Left lung (tissue), 4 donors: ENCODE measurements at regions not wholly inside any gene's neighbourhood (a gene's known extent, or its start where the extent isn't known, plus 50 kb on each side); places are given as distances from the start of the nearest gene placed in this dataset.

Experiments used
- ATAC-seq: fragments of 200-7000 bp; cut with Tn5 transposase; one replicate; pipeline ENCODE4 v1.9.1; 2020; ENCODE audit warnings: moderate library complexity
- DNase-seq, 4 donors: peaks; one replicate each; pipeline ENCODE4 v3.0.0-alpha.2; 2013 to 2020
- H3K27ac ChIP-seq, 2 donors: fragments of 200-600 bp; sonication (generic) in 1 of 2; one replicate each; pipeline versions ENCODE4 v1.5.0 to v1.8.0; 2020 to 2021
- H3K27me3 ChIP-seq, 2 donors: fragments of 200-600 bp; sonication (generic) in 1 of 2; one replicate each; pipeline versions ENCODE4 v1.5.0 to v1.8.0; 2020 to 2021
- H3K36me3 ChIP-seq, 2 donors: fragments of 200-600 bp; sonication (generic) in 1 of 2; one replicate each; pipeline versions ENCODE4 v1.5.0 to v1.8.0; 2020 to 2021
- H3K4me1 ChIP-seq, 2 donors: fragments of 200-600 bp; one replicate each; pipeline ENCODE4 v1.8.0; 2021
- H3K4me3 ChIP-seq, 2 donors: fragments of 200-600 bp; sonication (generic) in 1 of 2; one replicate each; pipeline versions ENCODE4 v1.5.0 to v1.8.0; 2020 to 2021; ENCODE audit warnings: mild to moderate bottlenecking in 1 of 2
- H3K9me3 ChIP-seq, 2 donors: fragments of 200-600 bp; sonication (generic) in 1 of 2; one replicate each; pipeline versions ENCODE4 v1.5.0 to v1.8.0; 2020 to 2021
- intact Hi-C, 2 donors: fragments of 100-400 bp; cut with DNase I; formaldehyde crosslinking; loops; one replicate each; pipeline versions ENCODE4 v1.11.2 to v1.14.2; 2022
- TF ChIP-seq, protein P1 (sequence below), 2 donors: fragments of 200-600 bp; sonication (generic) in 1 of 2; IDR thresholded peaks; one replicate each; pipeline versions ENCODE4 v1.5.0 to v1.8.0; 2021; ENCODE audit warnings: antibody characterized with exemption in 2 of 2
- donor health status: DM: no; HTN: yes; CAD: no.
- donor health status: DM: no; HTN: no; CAD: no.

DNA sequence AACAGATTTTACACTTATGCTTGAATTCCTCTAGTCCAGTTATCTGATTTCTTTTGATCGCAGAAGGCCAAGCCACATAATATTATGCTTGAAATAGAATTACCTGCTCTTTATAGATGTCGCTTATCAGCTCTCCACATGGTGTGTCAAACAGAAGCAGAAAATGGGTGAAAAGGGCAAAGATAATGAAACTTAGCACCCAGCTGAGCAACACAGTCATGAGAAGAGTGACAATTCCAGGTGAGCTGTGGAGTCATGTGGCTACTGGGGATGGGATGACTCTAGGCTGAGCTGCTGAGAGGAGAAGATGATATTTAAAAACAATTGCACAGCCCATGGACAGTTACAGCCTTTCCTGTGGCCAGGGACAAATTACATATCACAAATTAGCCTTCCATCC lies 398.7 kb upstream of the PDZRN3 start:
- DNase-seq (no peak), ATAC-seq (no peak)
- no peak overlapping the region for H3K4me3 ChIP-seq
- intact Hi-C loops = no loop called here
- no peak overlapping the region for H3K27ac ChIP-seq
- no peaks in the 10 kb centered on the region for H3K4me1 ChIP-seq
- no peaks in the 10 kb centered on the region for H3K9me3 ChIP-seq
- TF ChIP-seq, protein P1, sequence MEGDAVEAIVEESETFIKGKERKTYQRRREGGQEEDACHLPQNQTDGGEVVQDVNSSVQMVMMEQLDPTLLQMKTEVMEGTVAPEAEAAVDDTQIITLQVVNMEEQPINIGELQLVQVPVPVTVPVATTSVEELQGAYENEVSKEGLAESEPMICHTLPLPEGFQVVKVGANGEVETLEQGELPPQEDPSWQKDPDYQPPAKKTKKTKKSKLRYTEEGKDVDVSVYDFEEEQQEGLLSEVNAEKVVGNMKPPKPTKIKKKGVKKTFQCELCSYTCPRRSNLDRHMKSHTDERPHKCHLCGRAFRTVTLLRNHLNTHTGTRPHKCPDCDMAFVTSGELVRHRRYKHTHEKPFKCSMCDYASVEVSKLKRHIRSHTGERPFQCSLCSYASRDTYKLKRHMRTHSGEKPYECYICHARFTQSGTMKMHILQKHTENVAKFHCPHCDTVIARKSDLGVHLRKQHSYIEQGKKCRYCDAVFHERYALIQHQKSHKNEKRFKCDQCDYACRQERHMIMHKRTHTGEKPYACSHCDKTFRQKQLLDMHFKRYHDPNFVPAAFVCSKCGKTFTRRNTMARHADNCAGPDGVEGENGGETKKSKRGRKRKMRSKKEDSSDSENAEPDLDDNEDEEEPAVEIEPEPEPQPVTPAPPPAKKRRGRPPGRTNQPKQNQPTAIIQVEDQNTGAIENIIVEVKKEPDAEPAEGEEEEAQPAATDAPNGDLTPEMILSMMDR (IDR thresholded peaks at IDR 0.05) = no peak
- H3K27me3 ChIP-seq = no peaks in the 10 kb centered on the region
- no peaks in the 10 kb centered on the region for H3K36me3 ChIP-seq

DNA sequence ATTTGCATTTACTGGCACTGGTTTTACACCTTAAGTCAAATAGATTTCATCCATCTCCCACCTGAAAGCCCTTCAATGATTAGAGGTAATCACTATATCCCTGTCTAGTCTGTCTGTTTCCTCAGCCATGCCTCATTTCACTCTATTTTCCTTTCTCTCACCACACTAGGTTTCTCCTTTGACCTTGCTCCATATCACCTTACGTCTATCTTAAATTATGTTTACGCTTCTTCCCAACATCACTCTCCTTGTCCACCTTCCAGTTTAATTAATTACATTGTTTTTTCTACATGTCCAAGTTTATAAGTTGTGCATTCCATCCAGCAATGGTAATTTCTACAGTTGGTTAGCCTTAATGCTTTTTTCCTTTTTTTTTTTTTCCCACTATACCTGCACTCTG lies 396.7 kb upstream of the PDZRN3 start:
- TF ChIP-seq, protein P1 (IDR thresholded peaks at IDR 0.05) = no peak
- intact Hi-C loops = no loop called here

DNA sequence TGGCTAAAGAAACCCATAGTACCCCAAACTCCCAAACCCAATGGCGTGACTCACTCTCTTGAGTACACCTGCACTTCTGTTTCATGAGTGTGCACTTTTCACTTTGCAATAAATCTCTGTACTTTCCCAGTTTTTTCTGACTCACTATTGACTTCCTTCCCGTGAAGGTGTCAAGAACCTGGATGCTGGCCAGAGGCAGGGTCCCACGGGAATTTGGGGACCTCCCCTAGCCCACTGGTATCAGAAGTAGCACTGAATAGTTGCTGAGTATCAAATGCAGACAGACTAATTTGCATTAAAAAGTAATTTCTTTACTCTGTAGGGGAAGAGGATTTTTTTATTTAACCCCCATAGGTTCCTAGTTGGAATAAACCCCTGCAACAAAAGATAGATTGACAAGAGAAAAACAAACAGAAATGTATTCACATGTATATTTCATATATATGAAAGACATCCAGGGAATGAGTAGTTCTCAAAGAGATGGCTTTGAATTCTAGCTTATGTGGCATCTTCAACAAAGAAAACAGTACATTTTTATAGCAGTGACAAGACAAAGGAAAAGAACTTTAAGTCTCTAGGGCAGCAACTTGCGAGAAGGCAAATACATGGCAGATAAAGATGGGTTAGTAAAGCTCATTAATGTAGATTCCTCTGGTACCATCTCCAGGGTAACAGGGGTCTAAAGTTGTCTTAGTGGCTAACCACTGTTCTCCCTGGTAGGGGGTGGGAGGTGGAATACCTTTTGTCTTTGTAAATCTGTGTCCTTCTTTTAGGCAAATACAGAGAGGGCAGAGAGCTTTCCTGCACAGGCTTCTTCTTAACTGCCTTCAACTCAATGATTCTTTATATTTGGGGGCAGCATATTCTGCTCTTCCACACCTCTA lies 385.5 kb upstream of the PDZRN3 start:
- H3K27ac ChIP-seq = no peak overlapping the region
- H3K27me3 ChIP-seq = no peaks in the 10 kb centered on the region
- DNase-seq (no peak), ATAC-seq (no peak)
- no peak overlapping the region for H3K4me3 ChIP-seq
- no peaks in the 10 kb centered on the region for H3K4me1 ChIP-seq
- intact Hi-C loops = no loop called here
- no peaks in the 10 kb centered on the region for H3K9me3 ChIP-seq
- no peaks in the 10 kb centered on the region for H3K36me3 ChIP-seq
- TF ChIP-seq, protein P1 (IDR thresholded peaks at IDR 0.05) = no peak

More for the DNA sequence above, 396.7 kb upstream of the PDZRN3 start:
- Histone ChIP-seq H3K4me3 (no peak overlapping the region), H3K9me3 (no peaks in the 10 kb centered on the region), H3K27me3 (no peaks in the 10 kb centered on the region), H3K36me3 (no peaks in the 10 kb centered on the region), H3K27ac (no peak overlapping the region), H3K4me1 (no peaks in the 10 kb centered on the region)
- ATAC-seq (no peak), DNase-seq (no peak)

DNA sequence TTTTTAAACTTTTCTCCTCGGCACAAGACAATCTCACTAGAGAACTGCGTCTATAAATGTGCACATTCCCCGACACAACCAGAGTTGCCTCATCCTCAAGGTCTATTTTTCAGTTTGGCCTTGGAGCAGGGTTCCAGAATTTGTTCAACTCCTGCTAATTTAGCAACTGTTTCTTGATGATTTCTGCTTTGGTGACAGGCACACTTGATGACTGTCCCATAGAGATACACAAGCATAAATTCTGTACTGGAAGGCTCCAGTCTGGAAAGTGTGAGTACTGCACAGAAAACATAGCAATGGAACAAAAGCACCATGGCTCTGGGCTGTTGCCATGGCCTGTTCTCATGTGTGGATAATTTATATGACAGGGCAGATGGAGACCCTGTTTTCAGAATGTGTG lies 379.6 kb upstream of the PDZRN3 start:
- Histone ChIP-seq H3K4me1 (no peaks in the 10 kb centered on the region), H3K27ac (no peak overlapping the region), H3K36me3 (no peaks in the 10 kb centered on the region), H3K9me3 (no peaks in the 10 kb centered on the region), H3K27me3 (no peaks in the 10 kb centered on the region), H3K4me3 (no peak overlapping the region)
- DNase-seq = no peak
- TF ChIP-seq, protein P1 (IDR thresholded peaks at IDR 0.05) = no peak
- intact Hi-C loops = no loop called here
- ATAC-seq = no peak

DNA sequence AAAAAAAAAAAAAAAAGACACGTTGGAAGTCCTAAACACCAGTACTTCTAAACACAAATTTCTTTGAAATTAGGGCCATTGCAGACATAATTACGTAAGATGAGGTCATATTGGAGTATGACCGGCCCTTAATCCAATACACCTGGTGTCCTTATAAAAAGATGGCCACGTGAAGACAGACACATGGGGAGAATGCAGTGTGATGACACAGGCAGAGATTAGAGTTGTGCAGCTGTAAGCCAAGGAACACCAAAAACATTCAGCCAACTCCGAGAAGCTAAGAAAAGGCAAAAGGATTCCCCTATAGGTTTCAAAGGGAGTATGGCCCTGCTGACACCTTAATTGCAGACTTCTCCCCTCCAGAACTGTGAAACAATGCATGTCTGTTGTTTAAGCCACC lies 379.0 kb upstream of the PDZRN3 start:
- DNase-seq = no peak

More for the DNA sequence above, 379.0 kb upstream of the PDZRN3 start:
- no peak for ATAC-seq
- H3K4me3 ChIP-seq = no peak overlapping the region
- intact Hi-C loops = no loop called here
- H3K27ac ChIP-seq = no peak overlapping the region
- TF ChIP-seq, protein P1 (IDR thresholded peaks at IDR 0.05) = no peak
- no peaks in the 10 kb centered on the region for H3K4me1 ChIP-seq
- no peaks in the 10 kb centered on the region for H3K27me3 ChIP-seq
- no peaks in the 10 kb centered on the region for H3K9me3 ChIP-seq
- H3K36me3 ChIP-seq = no peaks in the 10 kb centered on the region
